SK-N-SH (cell line): ENCODE measurements at regions not wholly inside any gene's neighbourhood (a gene's known extent, or its start where the extent isn't known, plus 50 kb on each side); places are given as distances from the start of the nearest gene placed in this dataset.

Experiments
- CTCF ChIA-PET: fragments of 300-600, 350-600 bp; formaldehyde crosslinking; extraction: SDS; loops from one replicate; lab custom pipeline; 2021; lab: Yijun Ruan, JAX
- POLR2A ChIA-PET: fragments of 350-600 bp; sonication (Branson Sonifier 250); formaldehyde crosslinking; extraction: SDS; loops from one replicate; lab custom pipeline; 2020; ENCODE audit warnings: antibody characterized with exemption, inconsistent platforms; lab: Yijun Ruan, JAX
- DNase-seq: peaks from one replicate; pipeline ENCODE4 v3.0.0; 2012
- H2AFZ ChIP-seq: fragments of 200-600 bp; sonication (generic); 2 replicates; pipeline ENCODE4 v1.8.1; 2016; ENCODE audit warnings: antibody characterized with exemption, mild to moderate bottlenecking, low read depth
- H3F3A ChIP-seq: fragments of 200-600 bp; sonication (generic); replicated peaks from 2 replicates; pipeline ENCODE3; 2016; ENCODE audit warnings: antibody characterized with exemption, mild to moderate bottlenecking; ENCODE audit not compliant: insufficient read depth
- H3K27ac ChIP-seq, 2 experiments: fragments of 200-500 bp in 1 of 2; fragments of 200-600 bp in 1 of 2; sonication (Bioruptor generic) in 1 of 2; sonication (generic), shearing (Covaris generic) in 1 of 2; 2 replicates each; pipeline versions ENCODE4 v1.5.1 to v1.6.1; 2014 to 2016; ENCODE audit warnings: low read depth in 2 of 2, inconsistent platforms in 1 of 2, low read length in 1 of 2, mild to moderate bottlenecking in 1 of 2, mixed read lengths in 1 of 2
- H3K27me3 ChIP-seq: fragments of 200-600 bp; sonication (generic), shearing (Covaris generic); 2 replicates; pipeline ENCODE4 v1.6.1; 2016; ENCODE audit warnings: mixed run types; ENCODE audit not compliant: insufficient read depth
- H3K36me3 ChIP-seq, 2 experiments: fragments of 200-500 bp in 1 of 2; fragments of 200-600 bp in 1 of 2; sonication (Bioruptor generic) in 1 of 2; sonication (generic) in 1 of 2; replicated peaks in 1 of 2; 2 replicates each; pipeline versions ENCODE3 to v1.5.1; 2014 to 2016; ENCODE audit warnings: low read length in 1 of 2, mild to moderate bottlenecking in 1 of 2; ENCODE audit not compliant: insufficient read depth in 2 of 2, control insufficient read depth in 1 of 2
- H3K4me1 ChIP-seq, 2 experiments: fragments of 200-500 bp in 1 of 2; fragments of 200-600 bp in 1 of 2; sonication (Bioruptor generic) in 1 of 2; sonication (generic), shearing (Covaris generic) in 1 of 2; 2 replicates each; pipeline versions ENCODE4 v1.5.1 to v1.6.1; 2014 to 2016; ENCODE audit warnings: low read depth in 1 of 2, low read length in 1 of 2, mixed run types in 1 of 2; ENCODE audit not compliant: insufficient read depth in 2 of 2, control insufficient read depth in 1 of 2
- H3K4me2 ChIP-seq: fragments of 200-600 bp; sonication (generic), shearing (Covaris generic); 2 replicates; pipeline ENCODE4 v1.6.1; 2017; ENCODE audit warnings: mixed run types
- H3K4me3 ChIP-seq, 2 experiments: fragments of 200-500 bp in 1 of 2; fragments of 200-600 bp in 1 of 2; sonication (Bioruptor generic) in 1 of 2; sonication (generic), shearing (Covaris generic) in 1 of 2; 2 replicates each; pipeline versions ENCODE4 v1.5.1 to v1.8.1; 2014 to 2016; ENCODE audit warnings: low read depth in 2 of 2, inconsistent platforms in 1 of 2, low read length in 1 of 2, mild to moderate bottlenecking in 1 of 2, mixed read lengths in 1 of 2, moderate library complexity in 1 of 2
- H3K79me2 ChIP-seq: fragments of 200-600 bp; sonication (generic); 2 replicates; pipeline ENCODE4 v1.8.1; 2017; ENCODE audit warnings: mild to moderate bottlenecking; ENCODE audit not compliant: insufficient read depth
- H3K9ac ChIP-seq: fragments of 200-600 bp; sonication (generic); 2 replicates; pipeline ENCODE4 v1.6.1; 2017; ENCODE audit warnings: mixed run types
- H3K9me2 ChIP-seq: fragments of 200-600 bp; sonication (generic); 2 replicates; pipeline ENCODE4 v1.6.1; 2017; ENCODE audit warnings: mixed run types
- H3K9me3 ChIP-seq: fragments of 200-600 bp; sonication (generic); 2 replicates; pipeline ENCODE4 v1.6.1; 2017; ENCODE audit warnings: mixed run types, mild to moderate bottlenecking, moderate library complexity
- H4K20me1 ChIP-seq: fragments of 200-600 bp; sonication (generic); 2 replicates; pipeline ENCODE4 v1.6.1; 2017; ENCODE audit warnings: mild to moderate bottlenecking, mixed run types; ENCODE audit not compliant: insufficient read depth
- EP300 ChIP-seq, 2 experiments: IDR thresholded peaks; 2 replicates each; pipeline versions ENCODE4 v1.4.0 to v1.6.1; 2012; ENCODE audit warnings: borderline replicate concordance in 1 of 2, low read depth in 1 of 2, low read length in 1 of 2
- GABPA ChIP-seq: IDR thresholded peaks from 2 replicates; pipeline ENCODE4 v1.4.0; 2012; ENCODE audit warnings: low read depth, mild to moderate bottlenecking
- MXI1 ChIP-seq: IDR thresholded peaks from 2 replicates; pipeline ENCODE4 v1.6.1; 2012; ENCODE audit warnings: mild to moderate bottlenecking, low read depth, low read length, improper control_type of control experiment
- NFIC ChIP-seq: IDR thresholded peaks from 2 replicates; pipeline ENCODE4 v1.4.0; 2012; ENCODE audit warnings: borderline replicate concordance
- POLR2AphosphoS5 ChIP-seq: IDR thresholded peaks from 2 replicates; pipeline ENCODE4 v1.6.1; 2012; ENCODE audit warnings: low read depth, low read length
- RAD21 ChIP-seq: IDR thresholded peaks from 2 replicates; pipeline ENCODE4 v1.6.1; 2012; ENCODE audit warnings: mild to moderate bottlenecking, low read length
- SIN3A ChIP-seq: IDR thresholded peaks from 2 replicates; pipeline ENCODE4 v1.6.1; 2012; ENCODE audit warnings: low read depth, mild to moderate bottlenecking, low read length, moderate library complexity, borderline replicate concordance
- SMC3 ChIP-seq: IDR thresholded peaks from 2 replicates; pipeline ENCODE4 v1.6.1; 2012; ENCODE audit warnings: low read depth, low read length, improper control_type of control experiment
- TAF1 ChIP-seq: IDR thresholded peaks from 2 replicates; pipeline ENCODE4 v1.6.1; 2012; ENCODE audit warnings: low read depth, mild to moderate bottlenecking, low read length, moderate library complexity, borderline replicate concordance
- TCF12 ChIP-seq: IDR thresholded peaks from 2 replicates; pipeline ENCODE4 v1.4.0; 2012
- WGBS: methylation state at CpG from one replicate; pipeline ENCODE4 v1.1.6; 2017; ENCODE audit warnings: low lambda C conversion rate; 5-methylcytosine and 5-hydroxymethylcytosine counted together
- TF ChIP-seq, protein P1 (sequence below): IDR thresholded peaks from 2 replicates; pipeline ENCODE4; 2012
- TF ChIP-seq, protein P2 (sequence below): IDR thresholded peaks from 2 replicates; pipeline ENCODE4 v1.4.0; 2012; ENCODE audit warnings: low read depth, borderline replicate concordance
- TF ChIP-seq, protein P3 (sequence below): IDR thresholded peaks from 2 replicates; pipeline ENCODE4 v1.4.0; 2012; ENCODE audit warnings: low read depth, borderline replicate concordance
- TF ChIP-seq, protein P4 (sequence below): IDR thresholded peaks from 2 replicates; pipeline ENCODE4 v1.6.1; 2012; ENCODE audit warnings: mild to moderate bottlenecking, low read depth, low read length, moderate library complexity
- TF ChIP-seq, protein P5 (sequence below): fragments of 150-350 bp; IDR thresholded peaks from 2 replicates; pipeline ENCODE4 v1.6.1; 2016; ENCODE audit warnings: mild to moderate bottlenecking, low read depth, low read length

DNA sequence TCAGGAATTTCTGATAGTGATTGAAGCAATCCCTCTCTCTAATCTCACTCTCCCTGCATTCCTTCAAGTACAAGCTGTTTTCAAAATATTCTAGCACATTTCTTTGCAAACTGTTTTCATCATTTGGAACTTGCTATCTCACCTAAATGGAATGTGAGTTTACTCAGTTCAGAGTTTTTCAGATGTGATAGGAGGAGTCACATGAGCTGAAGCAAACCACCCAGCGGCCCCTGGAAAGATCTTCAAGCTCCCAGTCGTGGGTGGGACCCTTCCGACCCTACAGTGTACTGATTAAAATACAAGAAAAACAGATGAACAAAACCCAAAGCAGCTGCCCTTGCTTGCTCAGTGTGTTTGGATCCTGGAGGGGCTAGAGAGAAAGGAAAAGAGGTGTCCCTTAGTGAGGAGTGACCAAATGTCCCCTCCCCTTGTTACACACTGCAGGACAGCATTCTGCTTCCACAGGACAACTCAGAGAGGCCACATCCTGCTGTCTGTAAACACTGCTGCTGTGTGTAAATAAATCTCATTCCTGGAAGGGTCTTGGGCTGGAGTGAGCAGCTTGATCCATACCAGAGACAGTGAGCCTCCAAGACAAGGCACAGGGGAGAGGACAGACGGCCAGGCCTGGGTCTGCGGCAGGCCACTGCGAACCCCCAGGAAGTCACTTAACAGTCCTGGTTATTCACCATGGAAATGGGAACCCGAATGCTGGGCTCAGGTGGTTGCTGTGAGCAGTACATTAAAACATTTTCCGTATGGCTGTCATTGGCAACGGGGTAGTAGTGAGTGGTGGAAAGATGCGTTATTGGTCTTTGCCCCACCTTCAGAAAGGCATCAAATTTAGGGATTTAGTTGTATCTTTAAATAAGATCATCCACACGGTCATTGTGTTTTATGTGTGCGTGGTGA lies 229.2 kb downstream of the RHOU start:
- Histone ChIP-seq H3K27ac (peak overlapping the region; percentile 19 to 28; a peak in 3 of 4 replicates), H3K9ac (no peak overlapping the region), H3K4me1 (peaks cover 0 to 5% of the 10 kb centered on the region in 2 experiments; a peak in 1 of 4 replicates), H3K27me3 (no peaks in the 10 kb centered on the region), H3F3A (peaks cover 7% of the 10 kb centered on the region), H3K4me2 (peak overlapping the region; percentile 15; the same call in 1 of the 2 replicates), H3K9me2 (no peaks in the 10 kb centered on the region), H4K20me1 (no peaks in the 10 kb centered on the region), H3K4me3 (no peak overlapping the region), H3K79me2 (no peaks in the 10 kb centered on the region), H3K36me3 (no peaks in the 10 kb centered on the region), H2AFZ (peak overlapping the region; percentile 66; the same call in 1 of the 2 replicates), H3K9me3 (no peaks in the 10 kb centered on the region)
- 72% methylated on average over 12 of the region's 12 CpGs for WGBS
- ChIA-PET POLR2A (no interaction called here), CTCF (interaction anchor here (0.8 to 0.9 kb wide), 2 partner anchors 21 to 300 kb away, joined by 3 to 5 read pairs; no protein-coding TSS in a partner anchor)
- no peak for DNase-seq
- TF ChIP-seq, protein P1, sequence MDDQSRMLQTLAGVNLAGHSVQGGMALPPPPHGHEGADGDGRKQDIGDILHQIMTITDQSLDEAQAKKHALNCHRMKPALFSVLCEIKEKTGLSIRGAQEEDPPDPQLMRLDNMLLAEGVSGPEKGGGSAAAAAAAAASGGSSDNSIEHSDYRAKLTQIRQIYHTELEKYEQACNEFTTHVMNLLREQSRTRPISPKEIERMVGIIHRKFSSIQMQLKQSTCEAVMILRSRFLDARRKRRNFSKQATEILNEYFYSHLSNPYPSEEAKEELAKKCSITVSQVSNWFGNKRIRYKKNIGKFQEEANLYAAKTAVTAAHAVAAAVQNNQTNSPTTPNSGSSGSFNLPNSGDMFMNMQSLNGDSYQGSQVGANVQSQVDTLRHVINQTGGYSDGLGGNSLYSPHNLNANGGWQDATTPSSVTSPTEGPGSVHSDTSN = 0 out of 2 replicates have a peak, but pooled peaks have one; percentile 7
- 0 out of 4 replicates have a peak, but pooled peaks of 1 of the 2 experiments have one; percentile 15 for TF ChIP-seq EP300 (IDR thresholded peaks at IDR 0.05; ENCODE audit: borderline replicate concordance in 1 of 2, low read depth in 1 of 2, low read length in 1 of 2)
- no peak for TF ChIP-seq SIN3A
- TF ChIP-seq, protein P2, sequence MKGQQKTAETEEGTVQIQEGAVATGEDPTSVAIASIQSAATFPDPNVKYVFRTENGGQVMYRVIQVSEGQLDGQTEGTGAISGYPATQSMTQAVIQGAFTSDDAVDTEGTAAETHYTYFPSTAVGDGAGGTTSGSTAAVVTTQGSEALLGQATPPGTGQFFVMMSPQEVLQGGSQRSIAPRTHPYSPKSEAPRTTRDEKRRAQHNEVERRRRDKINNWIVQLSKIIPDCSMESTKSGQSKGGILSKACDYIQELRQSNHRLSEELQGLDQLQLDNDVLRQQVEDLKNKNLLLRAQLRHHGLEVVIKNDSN = peak; percentile 15; the same call in 1 of the 2 replicates
- TF ChIP-seq TCF12 = peak; percentile 38
- TF ChIP-seq SMC3 = no peak

DNA sequence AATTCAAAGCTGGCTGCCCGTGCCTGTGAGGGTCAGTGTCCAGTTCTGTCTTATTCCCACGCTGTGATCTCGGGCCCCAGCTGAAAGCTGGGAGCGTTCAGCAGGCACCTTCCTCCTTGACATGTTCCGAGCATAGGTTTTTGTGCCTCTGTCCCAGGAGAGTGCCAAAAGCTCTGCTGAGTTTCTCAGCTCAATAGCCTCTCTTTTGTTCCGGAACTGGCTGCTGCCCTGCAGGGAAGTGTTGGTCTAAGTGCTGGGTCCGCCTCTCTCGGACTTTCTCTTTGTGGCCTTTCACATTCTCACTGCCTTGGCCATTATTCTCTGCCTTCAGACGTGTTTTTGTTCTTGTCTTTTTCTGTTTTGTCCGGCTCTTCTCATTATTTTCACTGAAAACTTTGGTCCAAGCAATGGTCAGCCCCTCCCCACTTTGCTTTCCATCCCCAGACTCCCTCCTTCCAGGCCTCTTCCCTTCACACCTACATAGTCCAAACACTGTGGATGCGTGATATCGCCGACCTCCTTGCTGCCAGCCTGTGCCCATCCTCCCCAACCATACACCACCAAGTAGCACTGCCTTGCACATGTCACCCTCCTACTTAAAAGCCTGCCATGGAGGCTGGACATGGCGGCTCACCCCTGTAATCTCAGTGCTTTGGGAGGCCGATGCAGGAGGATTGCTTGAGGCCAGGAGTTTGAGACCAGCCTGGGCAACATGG lies 233.8 kb downstream of the RHOU start:
- H3K4me3 ChIP-seq = no peak overlapping the region
- no peak overlapping the region for H2AFZ ChIP-seq
- no peaks in the 10 kb centered on the region for H3K79me2 ChIP-seq
- H3F3A ChIP-seq = peaks cover 1% of the 10 kb centered on the region
- no peaks in the 10 kb centered on the region for H3K9me3 ChIP-seq
- no peak overlapping the region for H3K27ac ChIP-seq
- no peaks in the 10 kb centered on the region for H3K9me2 ChIP-seq
- DNase-seq = no peak
- ChIA-PET POLR2A (no interaction called here), CTCF (no interaction called here)
- H3K36me3 ChIP-seq = no peaks in the 10 kb centered on the region
- peaks cover 0 to 5% of the 10 kb centered on the region in 2 experiments; a peak in 1 of 4 replicates for H3K4me1 ChIP-seq
- no peaks in the 10 kb centered on the region for H3K27me3 ChIP-seq
- no peak overlapping the region for H3K4me2 ChIP-seq
- H4K20me1 ChIP-seq = no peaks in the 10 kb centered on the region
- 86% methylated on average over 15 of the region's 15 CpGs for WGBS
- no peak overlapping the region for H3K9ac ChIP-seq
- TF ChIP-seq, protein P3, sequence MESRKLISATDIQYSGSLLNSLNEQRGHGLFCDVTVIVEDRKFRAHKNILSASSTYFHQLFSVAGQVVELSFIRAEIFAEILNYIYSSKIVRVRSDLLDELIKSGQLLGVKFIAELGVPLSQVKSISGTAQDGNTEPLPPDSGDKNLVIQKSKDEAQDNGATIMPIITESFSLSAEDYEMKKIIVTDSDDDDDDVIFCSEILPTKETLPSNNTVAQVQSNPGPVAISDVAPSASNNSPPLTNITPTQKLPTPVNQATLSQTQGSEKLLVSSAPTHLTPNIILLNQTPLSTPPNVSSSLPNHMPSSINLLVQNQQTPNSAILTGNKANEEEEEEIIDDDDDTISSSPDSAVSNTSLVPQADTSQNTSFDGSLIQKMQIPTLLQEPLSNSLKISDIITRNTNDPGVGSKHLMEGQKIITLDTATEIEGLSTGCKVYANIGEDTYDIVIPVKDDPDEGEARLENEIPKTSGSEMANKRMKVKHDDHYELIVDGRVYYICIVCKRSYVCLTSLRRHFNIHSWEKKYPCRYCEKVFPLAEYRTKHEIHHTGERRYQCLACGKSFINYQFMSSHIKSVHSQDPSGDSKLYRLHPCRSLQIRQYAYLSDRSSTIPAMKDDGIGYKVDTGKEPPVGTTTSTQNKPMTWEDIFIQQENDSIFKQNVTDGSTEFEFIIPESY = no peak
- TF ChIP-seq, protein P4, sequence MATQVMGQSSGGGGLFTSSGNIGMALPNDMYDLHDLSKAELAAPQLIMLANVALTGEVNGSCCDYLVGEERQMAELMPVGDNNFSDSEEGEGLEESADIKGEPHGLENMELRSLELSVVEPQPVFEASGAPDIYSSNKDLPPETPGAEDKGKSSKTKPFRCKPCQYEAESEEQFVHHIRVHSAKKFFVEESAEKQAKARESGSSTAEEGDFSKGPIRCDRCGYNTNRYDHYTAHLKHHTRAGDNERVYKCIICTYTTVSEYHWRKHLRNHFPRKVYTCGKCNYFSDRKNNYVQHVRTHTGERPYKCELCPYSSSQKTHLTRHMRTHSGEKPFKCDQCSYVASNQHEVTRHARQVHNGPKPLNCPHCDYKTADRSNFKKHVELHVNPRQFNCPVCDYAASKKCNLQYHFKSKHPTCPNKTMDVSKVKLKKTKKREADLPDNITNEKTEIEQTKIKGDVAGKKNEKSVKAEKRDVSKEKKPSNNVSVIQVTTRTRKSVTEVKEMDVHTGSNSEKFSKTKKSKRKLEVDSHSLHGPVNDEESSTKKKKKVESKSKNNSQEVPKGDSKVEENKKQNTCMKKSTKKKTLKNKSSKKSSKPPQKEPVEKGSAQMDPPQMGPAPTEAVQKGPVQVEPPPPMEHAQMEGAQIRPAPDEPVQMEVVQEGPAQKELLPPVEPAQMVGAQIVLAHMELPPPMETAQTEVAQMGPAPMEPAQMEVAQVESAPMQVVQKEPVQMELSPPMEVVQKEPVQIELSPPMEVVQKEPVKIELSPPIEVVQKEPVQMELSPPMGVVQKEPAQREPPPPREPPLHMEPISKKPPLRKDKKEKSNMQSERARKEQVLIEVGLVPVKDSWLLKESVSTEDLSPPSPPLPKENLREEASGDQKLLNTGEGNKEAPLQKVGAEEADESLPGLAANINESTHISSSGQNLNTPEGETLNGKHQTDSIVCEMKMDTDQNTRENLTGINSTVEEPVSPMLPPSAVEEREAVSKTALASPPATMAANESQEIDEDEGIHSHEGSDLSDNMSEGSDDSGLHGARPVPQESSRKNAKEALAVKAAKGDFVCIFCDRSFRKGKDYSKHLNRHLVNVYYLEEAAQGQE = no peak
- TF ChIP-seq POLR2AphosphoS5 = no peak
- no peak for TF ChIP-seq MXI1
- no peak for TF ChIP-seq NFIC
- TF ChIP-seq, protein P5, sequence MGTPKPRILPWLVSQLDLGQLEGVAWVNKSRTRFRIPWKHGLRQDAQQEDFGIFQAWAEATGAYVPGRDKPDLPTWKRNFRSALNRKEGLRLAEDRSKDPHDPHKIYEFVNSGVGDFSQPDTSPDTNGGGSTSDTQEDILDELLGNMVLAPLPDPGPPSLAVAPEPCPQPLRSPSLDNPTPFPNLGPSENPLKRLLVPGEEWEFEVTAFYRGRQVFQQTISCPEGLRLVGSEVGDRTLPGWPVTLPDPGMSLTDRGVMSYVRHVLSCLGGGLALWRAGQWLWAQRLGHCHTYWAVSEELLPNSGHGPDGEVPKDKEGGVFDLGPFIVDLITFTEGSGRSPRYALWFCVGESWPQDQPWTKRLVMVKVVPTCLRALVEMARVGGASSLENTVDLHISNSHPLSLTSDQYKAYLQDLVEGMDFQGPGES = no peak
- TF ChIP-seq GABPA = no peak
- no peak for TF ChIP-seq RAD21
- no peak for TF ChIP-seq TAF1
